Hematopoietic multipotent progenitor cell treated with erythropoietin and hydrocortisone succinate and interleukin-3 and kit ligand, for 8 days (in vitro differentiated cells): ENCODE measurements at regions not wholly inside any gene's neighbourhood (a gene's known extent, or its start where the extent isn't known, plus 50 kb on each side); places are given as distances from the start of the nearest gene placed in this dataset.
"Not testable (repeated sequence)": the region's sequence is repeated elsewhere in the genome, so short reads cannot be mapped to it uniquely, and the experiment has no call there.

Experiments
- DNase-seq: peaks from one replicate; pipeline ENCODE4 v3.0.0-alpha.2; 2015

- DNase-seq: no peak
These were observed 50.4 kb downstream of the SHOC1 start for GRCh38 chr9:111744363-111744762.

GRCh38 chr9:111743275-111743674 is 51.5 kb downstream of the SHOC1 start:
- DNase-seq: no peak

- no peak for DNase-seq
These were observed 54.0 kb downstream of the SHOC1 start for GRCh38 chr9:111740739-111741138.

GRCh38 chr9:111736714-111737113 is 58.0 kb downstream of the SHOC1 start:
- no peak for DNase-seq

DNA sequence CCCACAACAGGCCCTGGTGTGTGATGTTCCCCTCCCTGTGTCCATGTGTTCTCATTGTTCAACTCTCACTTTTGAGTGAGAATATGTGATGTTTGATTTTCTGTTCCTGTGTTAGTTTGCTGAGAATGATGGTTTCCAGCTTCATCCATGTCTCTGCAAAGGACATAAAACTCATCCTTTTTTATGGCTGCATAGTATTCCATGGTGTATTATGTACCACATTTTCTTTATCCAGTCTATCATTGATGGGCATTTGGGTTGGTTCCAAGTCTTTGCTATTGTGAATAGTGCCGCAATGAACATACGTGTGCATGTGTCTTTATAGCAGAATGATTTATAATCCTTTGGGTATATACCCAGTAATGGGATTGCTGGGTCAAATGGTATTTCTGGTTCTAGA is 59.4 kb downstream of the SHOC1 start:
- not testable (repeated sequence) for DNase-seq

DNA sequence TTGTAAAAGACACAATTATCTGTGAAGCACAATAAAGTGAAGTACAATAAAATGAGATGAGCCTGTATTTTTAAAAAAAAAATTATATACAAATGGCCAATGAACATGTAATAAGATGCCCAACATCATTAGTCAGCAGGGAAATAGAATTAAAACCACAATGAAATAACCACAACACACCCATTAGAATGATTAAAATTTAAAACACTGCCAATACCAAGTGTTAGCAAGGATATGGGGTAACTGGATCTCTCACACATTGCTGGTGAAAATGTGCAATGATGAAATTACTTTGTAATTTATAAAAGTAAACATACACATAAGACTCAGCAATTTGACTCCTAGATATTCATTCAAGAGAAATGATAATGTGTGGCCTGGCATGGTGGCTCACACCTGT is 62.8 kb downstream of the SHOC1 start:
- DNase-seq: no peak

GRCh38 chr9:111730937-111731567 is 63.7 kb downstream of the SHOC1 start:
- DNase-seq: no peak

DNA sequence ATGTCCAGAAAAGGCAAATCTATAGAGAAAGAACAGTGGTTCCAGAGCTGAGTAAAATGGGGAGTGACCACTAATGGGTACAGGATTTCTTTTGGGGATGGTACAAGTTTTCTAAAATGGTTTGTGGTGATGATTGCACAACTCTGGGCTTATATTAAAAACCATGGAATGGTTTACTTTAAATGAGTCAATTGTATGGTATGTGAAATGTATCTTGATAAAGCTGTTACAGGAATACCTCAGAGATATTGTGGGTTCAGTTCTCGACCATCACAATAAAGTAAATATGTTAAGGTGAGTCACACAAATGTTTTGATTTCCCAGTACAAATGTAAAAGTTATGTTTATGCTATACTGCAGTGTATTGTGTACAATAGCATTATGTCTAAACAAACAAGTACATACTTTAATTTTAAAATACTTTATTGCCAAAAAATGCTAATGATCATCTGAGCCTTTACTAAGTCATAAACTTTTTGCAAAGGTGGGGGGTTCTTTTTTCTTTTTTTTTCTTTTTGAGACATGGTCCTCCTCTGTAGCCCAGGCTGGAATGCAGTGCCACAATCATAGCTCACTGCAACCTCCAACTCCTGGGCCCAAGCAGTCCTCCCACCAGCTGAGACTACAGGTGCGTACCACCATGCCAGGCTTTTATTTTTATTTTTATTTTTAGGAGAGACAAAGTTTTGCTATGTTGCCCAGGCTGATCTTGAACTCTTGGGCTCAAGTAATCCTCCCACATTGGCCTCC is 65.9 kb downstream of the SHOC1 start:
- DNase-seq: no peak

DNA sequence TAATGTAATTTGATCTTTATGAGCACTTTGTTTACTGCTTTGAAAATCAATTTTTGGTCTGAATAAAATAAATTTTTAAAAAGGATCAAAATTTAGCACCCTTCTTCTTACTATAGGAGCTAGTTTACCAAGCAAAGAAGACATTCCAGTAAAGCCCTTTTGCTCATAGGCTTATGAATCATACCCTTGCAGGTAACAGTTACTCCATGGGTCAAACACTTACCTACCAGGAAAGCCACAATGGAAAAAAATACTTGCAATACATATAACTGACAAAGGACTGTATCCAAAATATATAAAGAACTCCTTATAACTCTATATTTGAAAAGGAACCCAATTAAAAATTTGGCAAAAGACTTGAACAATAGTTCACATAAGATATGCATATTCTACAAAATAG is 66.6 kb downstream of the SHOC1 start:
- no peak for DNase-seq

- no peak for DNase-seq
These were observed 65.5 kb downstream of the GNG10 start for GRCh38 chr9:111726949-111727348.

- peak; percentile 16 for DNase-seq
These were observed 58.8 kb downstream of the GNG10 start for GRCh38 chr9:111720174-111720573.
